ENCODE measurements at regions not wholly inside any gene's neighbourhood (a gene's known extent, or its start where the extent isn't known, plus 50 kb on each side); places are given as distances from the start of the nearest gene placed in this dataset.

DNA sequence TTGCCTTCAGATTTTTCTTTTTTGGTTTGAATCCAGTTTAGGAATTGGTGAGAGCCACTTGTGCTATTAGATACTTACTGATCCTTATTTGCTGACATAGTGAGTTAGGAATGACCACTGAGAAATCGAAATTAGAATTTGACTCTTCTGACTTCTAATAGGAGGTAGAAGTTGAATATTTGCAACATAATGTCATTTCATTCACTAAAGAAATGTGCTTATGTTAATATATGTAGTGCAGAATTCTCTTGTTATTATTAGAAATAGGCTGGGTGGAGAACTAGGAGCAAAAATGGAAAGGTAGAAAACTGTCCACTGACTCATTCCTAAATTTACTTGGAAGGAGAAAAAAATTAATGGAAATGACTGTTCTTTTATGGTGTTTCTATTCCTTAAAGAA lies 538.2 kb upstream of the SGO1 start:
- H3K4me2 ChIP-seq (ENCODE audit: low read length) = no peak overlapping the region
- POLR2A ChIA-PET = no interaction called here
- H3K9me3 ChIP-seq (ENCODE audit: control insufficient read depth in 1 of 2, insufficient read depth in 1 of 2, low read depth in 1 of 2, low read length in 2 of 2) = peaks cover 0 to 13% of the 10 kb centered on the region in 2 experiments; a peak in 2 of 4 replicates
- H3K4me1 ChIP-seq (ENCODE audit: control insufficient read depth in 1 of 2, insufficient read depth in 2 of 2, low read length in 2 of 2) = no peaks in the 10 kb centered on the region
- TF ChIP-seq ZNF274 (IDR thresholded peaks at IDR 0.05; ENCODE audit: low read depth, low read length) = no peak
- no peak for TF ChIP-seq EZH2 (IDR thresholded peaks at IDR 0.05)
- no peak for TF ChIP-seq RAD21 (IDR thresholded peaks at IDR 0.05; ENCODE audit: low read depth)
- TF ChIP-seq FOSL1 (IDR thresholded peaks at IDR 0.05; ENCODE audit: low read depth) = no peak
- TF ChIP-seq JUND (IDR thresholded peaks at IDR 0.05) = no peak
- TF ChIP-seq, protein P1, sequence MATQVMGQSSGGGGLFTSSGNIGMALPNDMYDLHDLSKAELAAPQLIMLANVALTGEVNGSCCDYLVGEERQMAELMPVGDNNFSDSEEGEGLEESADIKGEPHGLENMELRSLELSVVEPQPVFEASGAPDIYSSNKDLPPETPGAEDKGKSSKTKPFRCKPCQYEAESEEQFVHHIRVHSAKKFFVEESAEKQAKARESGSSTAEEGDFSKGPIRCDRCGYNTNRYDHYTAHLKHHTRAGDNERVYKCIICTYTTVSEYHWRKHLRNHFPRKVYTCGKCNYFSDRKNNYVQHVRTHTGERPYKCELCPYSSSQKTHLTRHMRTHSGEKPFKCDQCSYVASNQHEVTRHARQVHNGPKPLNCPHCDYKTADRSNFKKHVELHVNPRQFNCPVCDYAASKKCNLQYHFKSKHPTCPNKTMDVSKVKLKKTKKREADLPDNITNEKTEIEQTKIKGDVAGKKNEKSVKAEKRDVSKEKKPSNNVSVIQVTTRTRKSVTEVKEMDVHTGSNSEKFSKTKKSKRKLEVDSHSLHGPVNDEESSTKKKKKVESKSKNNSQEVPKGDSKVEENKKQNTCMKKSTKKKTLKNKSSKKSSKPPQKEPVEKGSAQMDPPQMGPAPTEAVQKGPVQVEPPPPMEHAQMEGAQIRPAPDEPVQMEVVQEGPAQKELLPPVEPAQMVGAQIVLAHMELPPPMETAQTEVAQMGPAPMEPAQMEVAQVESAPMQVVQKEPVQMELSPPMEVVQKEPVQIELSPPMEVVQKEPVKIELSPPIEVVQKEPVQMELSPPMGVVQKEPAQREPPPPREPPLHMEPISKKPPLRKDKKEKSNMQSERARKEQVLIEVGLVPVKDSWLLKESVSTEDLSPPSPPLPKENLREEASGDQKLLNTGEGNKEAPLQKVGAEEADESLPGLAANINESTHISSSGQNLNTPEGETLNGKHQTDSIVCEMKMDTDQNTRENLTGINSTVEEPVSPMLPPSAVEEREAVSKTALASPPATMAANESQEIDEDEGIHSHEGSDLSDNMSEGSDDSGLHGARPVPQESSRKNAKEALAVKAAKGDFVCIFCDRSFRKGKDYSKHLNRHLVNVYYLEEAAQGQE (IDR thresholded peaks at IDR 0.05; ENCODE audit: low read depth) = no peak
- TF ChIP-seq SRF (IDR thresholded peaks at IDR 0.05; ENCODE audit: low read depth) = no peak
- TF ChIP-seq POLR2A (IDR thresholded peaks at IDR 0.05; ENCODE audit: borderline replicate concordance, extremely low read depth, insufficient read depth, insufficient read length) = no peak
- TF ChIP-seq, protein P2, sequence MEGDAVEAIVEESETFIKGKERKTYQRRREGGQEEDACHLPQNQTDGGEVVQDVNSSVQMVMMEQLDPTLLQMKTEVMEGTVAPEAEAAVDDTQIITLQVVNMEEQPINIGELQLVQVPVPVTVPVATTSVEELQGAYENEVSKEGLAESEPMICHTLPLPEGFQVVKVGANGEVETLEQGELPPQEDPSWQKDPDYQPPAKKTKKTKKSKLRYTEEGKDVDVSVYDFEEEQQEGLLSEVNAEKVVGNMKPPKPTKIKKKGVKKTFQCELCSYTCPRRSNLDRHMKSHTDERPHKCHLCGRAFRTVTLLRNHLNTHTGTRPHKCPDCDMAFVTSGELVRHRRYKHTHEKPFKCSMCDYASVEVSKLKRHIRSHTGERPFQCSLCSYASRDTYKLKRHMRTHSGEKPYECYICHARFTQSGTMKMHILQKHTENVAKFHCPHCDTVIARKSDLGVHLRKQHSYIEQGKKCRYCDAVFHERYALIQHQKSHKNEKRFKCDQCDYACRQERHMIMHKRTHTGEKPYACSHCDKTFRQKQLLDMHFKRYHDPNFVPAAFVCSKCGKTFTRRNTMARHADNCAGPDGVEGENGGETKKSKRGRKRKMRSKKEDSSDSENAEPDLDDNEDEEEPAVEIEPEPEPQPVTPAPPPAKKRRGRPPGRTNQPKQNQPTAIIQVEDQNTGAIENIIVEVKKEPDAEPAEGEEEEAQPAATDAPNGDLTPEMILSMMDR (IDR thresholded peaks at IDR 0.05 in 2 of 3, conservative IDR thresholded peaks at IDR 0.05 in 1 of 3; ENCODE audit: borderline replicate concordance in 1 of 3, insufficient read depth in 1 of 3, low read depth in 2 of 3, low read length in 2 of 3) = no peak
- TF ChIP-seq ELF1 (IDR thresholded peaks at IDR 0.05; ENCODE audit: borderline replicate concordance, low read depth) = no peak
- TF ChIP-seq SP1 (IDR thresholded peaks at IDR 0.05; ENCODE audit: low read depth) = no peak
- no peak for TF ChIP-seq EGR1 (IDR thresholded peaks at IDR 0.05; ENCODE audit: low read depth)
- TF ChIP-seq, protein P3, sequence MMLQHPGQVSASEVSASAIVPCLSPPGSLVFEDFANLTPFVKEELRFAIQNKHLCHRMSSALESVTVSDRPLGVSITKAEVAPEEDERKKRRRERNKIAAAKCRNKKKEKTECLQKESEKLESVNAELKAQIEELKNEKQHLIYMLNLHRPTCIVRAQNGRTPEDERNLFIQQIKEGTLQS (IDR thresholded peaks at IDR 0.05) = no peak
- TF ChIP-seq YY1 (IDR thresholded peaks at IDR 0.05; ENCODE audit: extremely low read depth, insufficient replicate concordance, low read depth, low read length) = no peak
- no peak for TF ChIP-seq POLR2AphosphoS5 (IDR thresholded peaks at IDR 0.05; ENCODE audit: low read depth, low read length)
- TF ChIP-seq TCF7L2 (IDR thresholded peaks at IDR 0.05; ENCODE audit: borderline replicate concordance, extremely low read depth, insufficient read depth, insufficient read length) = no peak
- TF ChIP-seq CBX3 (IDR thresholded peaks at IDR 0.05; ENCODE audit: low read depth) = no peak
- TF ChIP-seq ZFX (IDR thresholded peaks at IDR 0.05) = no peak
- TF ChIP-seq, protein P4, sequence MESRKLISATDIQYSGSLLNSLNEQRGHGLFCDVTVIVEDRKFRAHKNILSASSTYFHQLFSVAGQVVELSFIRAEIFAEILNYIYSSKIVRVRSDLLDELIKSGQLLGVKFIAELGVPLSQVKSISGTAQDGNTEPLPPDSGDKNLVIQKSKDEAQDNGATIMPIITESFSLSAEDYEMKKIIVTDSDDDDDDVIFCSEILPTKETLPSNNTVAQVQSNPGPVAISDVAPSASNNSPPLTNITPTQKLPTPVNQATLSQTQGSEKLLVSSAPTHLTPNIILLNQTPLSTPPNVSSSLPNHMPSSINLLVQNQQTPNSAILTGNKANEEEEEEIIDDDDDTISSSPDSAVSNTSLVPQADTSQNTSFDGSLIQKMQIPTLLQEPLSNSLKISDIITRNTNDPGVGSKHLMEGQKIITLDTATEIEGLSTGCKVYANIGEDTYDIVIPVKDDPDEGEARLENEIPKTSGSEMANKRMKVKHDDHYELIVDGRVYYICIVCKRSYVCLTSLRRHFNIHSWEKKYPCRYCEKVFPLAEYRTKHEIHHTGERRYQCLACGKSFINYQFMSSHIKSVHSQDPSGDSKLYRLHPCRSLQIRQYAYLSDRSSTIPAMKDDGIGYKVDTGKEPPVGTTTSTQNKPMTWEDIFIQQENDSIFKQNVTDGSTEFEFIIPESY (IDR thresholded peaks at IDR 0.05; ENCODE audit: extremely low read depth, insufficient replicate concordance, low read length) = no peak
- no peaks in the 10 kb centered on the region; a peak in 1 of 4 replicates for H3K36me3 ChIP-seq (ENCODE audit: control insufficient read depth in 1 of 2, insufficient read depth in 2 of 2, low read length in 2 of 2)
- CTCF ChIA-PET = no interaction called here
- H3K9ac ChIP-seq (ENCODE audit: low read length) = no peak overlapping the region
- H3K9me2 ChIP-seq (ENCODE audit: insufficient read depth) = no peaks in the 10 kb centered on the region
- no peak overlapping the region for H3K4me3 ChIP-seq (replicated peaks in 1 of 2; ENCODE audit: low read depth in 1 of 2, low read length in 2 of 2)
- no TSS peak for BruUV-seq (replicated peaks)
- H2AFZ ChIP-seq (ENCODE audit: low read depth, low read length, poor library complexity, severe bottlenecking) = no peak overlapping the region
- no peaks in the 10 kb centered on the region for H4K20me1 ChIP-seq (ENCODE audit: insufficient read depth)
- RAD21 ChIA-PET (ENCODE audit: low non-redundant PET in 1 of 2, low total read pairs in 2 of 2, uncharacterized antibody in 2 of 2, unreplicated experiment in 2 of 2) = no interaction called here
- no peaks in the 10 kb centered on the region for H3K79me2 ChIP-seq (ENCODE audit: insufficient read depth, low read length)
- no peaks in the 10 kb centered on the region for H3K27me3 ChIP-seq (ENCODE audit: insufficient read depth, low read length)
- no peak for ATAC-seq
- no peak overlapping the region for H3K27ac ChIP-seq (ENCODE audit: low read depth, low read length)
- no peak for DNase-seq (ENCODE audit: low read depth, low spot score)
- intact Hi-C loops (cut with micrococcal nuclease) = no loop called here

All from HCT116 (cell line).